ENCODE measurements at regions not wholly inside any gene's neighbourhood (a gene's known extent, or its start where the extent isn't known, plus 50 kb on each side); places are given as distances from the start of the nearest gene placed in this dataset.

- DNase-seq: no peak
- TF ChIP-seq CTCF (conservative IDR thresholded peaks at IDR 0.05): no peak
- H4K91ac ChIP-seq (ENCODE audit: insufficient read length, low read depth, low read length): no peak overlapping the region
- no peaks in the 10 kb centered on the region for H3K79me1 ChIP-seq (ENCODE audit: insufficient read depth, low read depth, low read length, poor library complexity, severe bottlenecking)
- no peak overlapping the region for H3K27ac Mint-ChIP-seq
- H3K4ac ChIP-seq (ENCODE audit: low read depth, low read length): no peak overlapping the region
- H3K4me3 Mint-ChIP-seq: no peak overlapping the region
- H3K9ac ChIP-seq (ENCODE audit: extremely low read depth, insufficient read length, low read length): no peak overlapping the region
- H2BK15ac ChIP-seq (ENCODE audit: low read depth, low read length): no peak overlapping the region
- no peak overlapping the region for H2BK12ac ChIP-seq (ENCODE audit: insufficient read length, low read depth, low read length)
- H2AFZ ChIP-seq (ENCODE audit: low read length): no peak overlapping the region
- H3T11ph ChIP-seq (ENCODE audit: low read length): no peak overlapping the region
- H3K23me2 ChIP-seq (ENCODE audit: insufficient read length, low read depth, low read length, poor library complexity, severe bottlenecking): no peaks in the 10 kb centered on the region
- H3K27me3 Mint-ChIP-seq (ENCODE audit: low read depth): no peaks in the 10 kb centered on the region
- no peak overlapping the region for H3K4me2 ChIP-seq (ENCODE audit: insufficient read depth, insufficient read length, low read length)
- H3K4me1 Mint-ChIP-seq: peaks cover 12 to 14% of the 10 kb centered on the region in 2 experiments; a peak in 3 of 4 replicates
- no peak overlapping the region for H2AK5ac ChIP-seq (ENCODE audit: insufficient read length, low read length)
- no peak overlapping the region for H3K27ac ChIP-seq (ENCODE audit: insufficient read length, low read depth, low read length)
- H3K18ac ChIP-seq (ENCODE audit: insufficient read length, low read depth, low read length): no peak overlapping the region
- no peak overlapping the region for H4K8ac ChIP-seq (replicated peaks; ENCODE audit: insufficient read length, low read depth, low read length)
- no peak overlapping the region for H2BK5ac ChIP-seq (ENCODE audit: insufficient read length, low read length)
- no CpG with 5 or more reads among the region's 10 CpGs for WGBS (ENCODE audit: extremely low coverage, insufficient read length, low lambda C conversion rate)
- no peak overlapping the region for H3K14ac ChIP-seq (ENCODE audit: insufficient read depth, low read length)
- no peaks in the 10 kb centered on the region; the same call in 1 of the 2 replicates for H3K4me1 ChIP-seq (ENCODE audit: insufficient read depth, low read length)
- no peaks in the 10 kb centered on the region for H4K20me1 ChIP-seq (ENCODE audit: control insufficient read depth, insufficient read depth, insufficient read length)
- no peak overlapping the region for H3K23ac ChIP-seq (ENCODE audit: insufficient read length, low read depth, low read length)
- no peaks in the 10 kb centered on the region for H3K79me2 ChIP-seq (ENCODE audit: insufficient read depth, low read length)
- no peaks in the 10 kb centered on the region for H3K36me3 Mint-ChIP-seq (ENCODE audit: insufficient read depth in 1 of 3, low read depth in 3 of 3)
- no peak overlapping the region for H2BK20ac ChIP-seq (ENCODE audit: low read depth, low read length, poor library complexity, severe bottlenecking)
- H3K9me3 ChIP-seq (ENCODE audit: control insufficient read depth, low read depth, low read length): no peaks in the 10 kb centered on the region
- H2BK120ac ChIP-seq (ENCODE audit: low read depth, low read length, poor library complexity, severe bottlenecking): no peak overlapping the region
- no peaks in the 10 kb centered on the region for H3K9me3 Mint-ChIP-seq
- no peaks in the 10 kb centered on the region for H3K27me3 ChIP-seq (ENCODE audit: insufficient read depth, low read length)
- H4K5ac ChIP-seq (ENCODE audit: insufficient read length, low read depth, low read length): no peak overlapping the region
- no peak overlapping the region for H3K56ac ChIP-seq (ENCODE audit: insufficient read length, low read depth, low read length)
Observed at GRCh38 chr12:97756066-97756666, 293.6 kb downstream of the RMST start.

All from H9 (cell line).